ENCODE measurements at regions not wholly inside any gene's neighbourhood (a gene's known extent, or its start where the extent isn't known, plus 50 kb on each side); places are given as distances from the start of the nearest gene placed in this dataset.
"Not testable (repeated sequence)": the region's sequence is repeated elsewhere in the genome, so short reads cannot be mapped to it uniquely, and the experiment has no call there.

- Histone ChIP-seq H3K4me3 (no peak overlapping the region), H3K27me3 (ENCODE audit: control insufficient read depth in 3 of 3, insufficient read depth in 3 of 3, low read length in 2 of 3) (no peaks in the 10 kb centered on the region), H3K4me1 (ENCODE audit: control insufficient read depth in 5 of 5, insufficient read depth in 5 of 5, low read length in 5 of 5) (peaks cover 0 to 1% (median 0%) of the 10 kb centered on the region in 5 donors), H3K27ac (ENCODE audit: low read depth in 1 of 2, low read length in 1 of 2) (no peak overlapping the region), H3K9ac (ENCODE audit: insufficient read depth in 1 of 2, low read length in 2 of 2) (no peak overlapping the region), H3K36me3 (ENCODE audit: control insufficient read depth in 4 of 4, insufficient read depth in 4 of 4, low read length in 4 of 4) (no peaks in the 10 kb centered on the region), H3K9me3 (ENCODE audit: control insufficient read depth in 4 of 4, insufficient read depth in 3 of 4, low read length in 3 of 4) (no peaks in the 10 kb centered on the region)
- ATAC-seq (ENCODE audit: insufficient read depth, low FRiP score) (no peak), DNase-seq (no peak)
- 82 to 89% methylated on average over 10 of the region's 10 CpGs for WGBS, 2 donors
- TF ChIP-seq CTCF (IDR thresholded peaks at IDR 0.05; ENCODE audit: control extremely low read depth, extremely low read depth), result no peak
These were observed 298.8 kb upstream of the MAP3K7 start for GRCh38 chr6:90885611-90886056.

- DNase-seq; H3K9me3 ChIP-seq (ENCODE audit: control insufficient read depth in 4 of 4, insufficient read depth in 3 of 4, low read length in 3 of 4); H3K27ac ChIP-seq (ENCODE audit: low read depth in 1 of 2, low read length in 1 of 2); H3K4me1 ChIP-seq (ENCODE audit: control insufficient read depth in 5 of 5, insufficient read depth in 5 of 5, low read length in 5 of 5); H3K4me3 ChIP-seq; ATAC-seq (ENCODE audit: insufficient read depth, low FRiP score); H3K9ac ChIP-seq (ENCODE audit: insufficient read depth in 1 of 2, low read length in 2 of 2); H3K27me3 ChIP-seq (ENCODE audit: control insufficient read depth in 3 of 3, insufficient read depth in 3 of 3, low read length in 2 of 3); H3K36me3 ChIP-seq (ENCODE audit: control insufficient read depth in 4 of 4, insufficient read depth in 4 of 4, low read length in 4 of 4): not testable (repeated sequence)
- 93% methylated on average over 4 of the region's 4 CpGs for whole genome bisulfite sequencing, 2 donors
These were observed 298.3 kb upstream of the MAP3K7 start for GRCh38 chr6:90885137-90885536.

DNA sequence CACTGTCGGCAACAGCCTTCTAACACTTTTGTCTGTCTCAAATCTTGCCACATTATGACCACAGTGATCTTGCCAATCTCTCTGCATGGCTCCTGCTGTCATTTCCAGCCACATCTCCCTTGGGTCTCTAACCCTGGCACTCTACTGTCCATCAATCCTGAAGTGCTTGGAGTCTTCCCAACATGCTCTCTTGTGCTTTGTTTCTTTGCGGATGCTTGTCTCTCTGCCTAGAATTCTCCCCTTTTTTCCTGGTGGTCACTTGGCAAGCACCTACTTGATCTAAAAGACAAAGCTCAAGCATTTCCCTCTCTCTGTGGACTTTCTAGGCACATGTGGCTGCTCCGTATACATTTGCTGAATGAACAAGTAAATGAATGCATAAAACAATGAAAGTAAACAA is 290.7 kb upstream of the MAP3K7 start:
- ATAC-seq (ENCODE audit: insufficient read depth, low FRiP score) (no peak), DNase-seq (no peak)
- no peak for TF ChIP-seq CTCF (IDR thresholded peaks at IDR 0.05; ENCODE audit: control extremely low read depth, extremely low read depth)
- H3K27me3 ChIP-seq (ENCODE audit: control insufficient read depth in 3 of 3, insufficient read depth in 3 of 3, low read length in 2 of 3), result no peaks in the 10 kb centered on the region
- peaks cover 0 to 5% (median 4%) of the 10 kb centered on the region in 4 donors for H3K9me3 ChIP-seq (ENCODE audit: control insufficient read depth in 4 of 4, insufficient read depth in 3 of 4, low read length in 3 of 4)
- H3K4me1 ChIP-seq (ENCODE audit: control insufficient read depth in 5 of 5, insufficient read depth in 5 of 5, low read length in 5 of 5), result peaks cover 0 to 7% (median 0%) of the 10 kb centered on the region in 5 donors
- H3K27ac ChIP-seq (ENCODE audit: low read depth in 1 of 2, low read length in 1 of 2), result no peak overlapping the region
- 79 to 86% methylated on average over 3 of the region's 3 CpGs for WGBS, 2 donors
- H3K36me3 ChIP-seq (ENCODE audit: control insufficient read depth in 4 of 4, insufficient read depth in 4 of 4, low read length in 4 of 4), result no peaks in the 10 kb centered on the region
- no peak overlapping the region for H3K9ac ChIP-seq (ENCODE audit: insufficient read depth in 1 of 2, low read length in 2 of 2)
- no peak overlapping the region for H3K4me3 ChIP-seq

DNA sequence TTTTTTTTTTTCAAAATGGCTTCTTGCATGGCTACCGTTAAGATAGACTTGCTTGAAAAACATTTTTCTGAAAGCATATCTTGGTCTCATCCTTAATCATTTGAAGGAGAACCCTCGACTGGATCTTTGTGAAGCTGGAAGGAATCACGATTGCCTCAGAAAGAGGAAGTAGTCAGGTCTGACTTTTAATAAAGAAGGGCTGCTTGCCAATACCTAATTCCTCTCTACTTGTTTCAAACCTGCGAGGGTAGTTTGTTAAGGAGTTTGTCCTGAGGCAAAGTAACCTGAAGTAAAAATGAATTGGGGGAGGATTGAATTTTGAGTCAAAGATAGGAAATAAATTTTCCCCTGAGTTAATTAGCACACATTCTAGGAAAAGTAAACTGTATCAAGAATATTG is 288.1 kb upstream of the MAP3K7 start:
- ATAC-seq (ENCODE audit: insufficient read depth, low FRiP score), result no peak

More for the DNA sequence above, 288.1 kb upstream of the MAP3K7 start:
- WGBS, 2 donors, result 31 to 32% methylated on average over 4 of the region's 4 CpGs
- no peak for TF ChIP-seq CTCF (IDR thresholded peaks at IDR 0.05; ENCODE audit: control extremely low read depth, extremely low read depth)
- Histone ChIP-seq H3K9ac (ENCODE audit: insufficient read depth in 1 of 2, low read length in 2 of 2) (no peak overlapping the region), H3K27ac (ENCODE audit: low read depth in 1 of 2, low read length in 1 of 2) (no peak overlapping the region), H3K4me1 (ENCODE audit: control insufficient read depth in 5 of 5, insufficient read depth in 5 of 5, low read length in 5 of 5) (peaks cover 0 to 12% (median 0%) of the 10 kb centered on the region in 5 donors), H3K27me3 (ENCODE audit: control insufficient read depth in 3 of 3, insufficient read depth in 3 of 3, low read length in 2 of 3) (no peaks in the 10 kb centered on the region), H3K4me3 (no peak overlapping the region), H3K9me3 (ENCODE audit: control insufficient read depth in 4 of 4, insufficient read depth in 3 of 4, low read length in 3 of 4) (peaks cover 0 to 5% (median 4%) of the 10 kb centered on the region in 4 donors), H3K36me3 (ENCODE audit: control insufficient read depth in 4 of 4, insufficient read depth in 4 of 4, low read length in 4 of 4) (no peaks in the 10 kb centered on the region)
- DNase-seq, result no peak

All from lung (tissue), 11 donors.